MM.1S (cell line): ENCODE measurements at regions not wholly inside any gene's neighbourhood (a gene's known extent, or its start where the extent isn't known, plus 50 kb on each side); places are given as distances from the start of the nearest gene placed in this dataset.
"Not testable (repeated sequence)": the region's sequence is repeated elsewhere in the genome, so short reads cannot be mapped to it uniquely, and the experiment has no call there.

Experiments used
- DNase-seq: peaks from one replicate; pipeline ENCODE4 v3.0.0-alpha.2; 2015
- H2AFZ ChIP-seq: fragments of 300-600 bp; sonication (generic); 2 replicates; pipeline ENCODE4 v1.6.0; 2016; ENCODE audit warnings: antibody characterized with exemption, low read length
- H3F3A ChIP-seq: fragments of 300-600 bp; sonication (generic); 2 replicates; pipeline ENCODE4 v1.6.1; 2016; ENCODE audit warnings: mild to moderate bottlenecking, antibody characterized with exemption, low read length, moderate library complexity, mixed read lengths; ENCODE audit not compliant: insufficient read depth
- H3K27ac ChIP-seq: fragments of 300-600 bp; sonication (generic); 2 replicates; pipeline ENCODE4 v1.5.1; 2016; ENCODE audit warnings: mild to moderate bottlenecking, low read length
- H3K27me3 ChIP-seq: fragments of 300-600 bp; sonication (generic); replicated peaks from 2 replicates; pipeline ENCODE4 v1.6.0; 2016; ENCODE audit warnings: low read length; ENCODE audit not compliant: insufficient read depth
- H3K36me3 ChIP-seq: fragments of 300-600 bp; sonication (generic); replicated peaks from 2 replicates; pipeline ENCODE4 v1.6.1; 2016; ENCODE audit warnings: mild to moderate bottlenecking, low read length, mixed read lengths; ENCODE audit not compliant: insufficient read depth
- H3K4me1 ChIP-seq: fragments of 300-600 bp; sonication (generic); 2 replicates; pipeline ENCODE4 v1.6.1; 2016; ENCODE audit warnings: low read length, mixed read lengths
- H3K4me2 ChIP-seq: fragments of 300-600 bp; sonication (generic); 2 replicates; pipeline ENCODE4 v1.6.0; 2016; ENCODE audit warnings: low read depth, low read length
- H3K4me3 ChIP-seq: fragments of 300-600 bp; sonication (generic); 2 replicates; pipeline ENCODE4 v1.5.1; 2016; ENCODE audit warnings: low read length, mixed read lengths
- H3K79me2 ChIP-seq: fragments of 300-600 bp; sonication (generic); 2 replicates; pipeline ENCODE4 v1.6.1; 2016; ENCODE audit warnings: mixed run types, low read length, mixed read lengths
- H3K9ac ChIP-seq: fragments of 300-600 bp; sonication (generic); 2 replicates; pipeline ENCODE4 v1.6.1; 2016; ENCODE audit warnings: low read length, mixed read lengths
- H3K9me2 ChIP-seq: fragments of 300-600 bp; sonication (generic); replicated peaks from 2 replicates; pipeline ENCODE4 v1.6.1; 2016; ENCODE audit warnings: mild to moderate bottlenecking, low read length, mixed read lengths; ENCODE audit not compliant: insufficient read depth
- H3K9me3 ChIP-seq: fragments of 300-600 bp; sonication (generic); replicated peaks from 2 replicates; pipeline ENCODE4 v1.6.1; 2016; ENCODE audit warnings: mild to moderate bottlenecking, low read length, mixed read lengths; ENCODE audit not compliant: insufficient read depth
- H4K20me1 ChIP-seq: fragments of 300-600 bp; sonication (generic); 2 replicates; pipeline ENCODE4 v1.6.1; 2016; ENCODE audit warnings: mild to moderate bottlenecking, low read length, moderate library complexity, mixed read lengths; ENCODE audit not compliant: insufficient read depth
- CTCF ChIP-seq: fragments of 300-600 bp; sonication (generic); IDR thresholded peaks from 2 replicates; pipeline ENCODE4 v1.5.1; 2016; ENCODE audit warnings: antibody characterized with exemption, low read length, mixed read lengths
- EZH2 ChIP-seq: fragments of 300-600 bp; sonication (generic); optimal IDR thresholded peaks from 2 replicates; pipeline ENCODE3; 2017; ENCODE audit warnings: low read depth, mild to moderate bottlenecking, antibody characterized with exemption, low read length, mixed read lengths
- EZH2phosphoT487 ChIP-seq: fragments of 300-600 bp; sonication (generic); IDR thresholded peaks from 2 replicates; pipeline ENCODE4 v1.6.1; 2018; ENCODE audit warnings: antibody characterized with exemption, low read length

DNA sequence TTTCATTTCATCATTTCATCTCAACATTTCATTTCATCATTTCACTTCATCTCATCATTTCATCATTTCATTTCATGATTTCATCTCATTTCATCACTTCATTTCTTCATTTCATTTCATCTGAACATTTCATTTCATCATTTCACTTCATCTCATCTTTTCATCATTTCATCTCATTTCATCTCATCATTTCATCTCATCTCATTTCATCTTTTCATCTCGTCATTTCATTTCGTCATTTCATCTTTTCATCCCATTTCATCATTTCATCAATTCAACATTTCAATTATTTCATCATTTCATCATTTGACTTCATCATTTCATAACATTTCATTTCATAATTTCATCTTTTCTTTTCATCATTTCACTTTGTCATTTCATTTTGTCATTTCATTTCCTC is 128.4 kb downstream of the ANKRD30BL start:
- TF ChIP-seq CTCF = no peak
- no peak for TF ChIP-seq EZH2
- TF ChIP-seq EZH2phosphoT487 = no peak
- Histone ChIP-seq H3K27ac (no peak overlapping the region), H3K27me3 (no peaks in the 10 kb centered on the region), H4K20me1 (no peaks in the 10 kb centered on the region), H3K36me3 (no peaks in the 10 kb centered on the region), H3F3A (no peaks in the 10 kb centered on the region), H3K4me1 (no peaks in the 10 kb centered on the region), H3K4me2 (no peak overlapping the region), H3K9ac (no peak overlapping the region), H2AFZ (no peak overlapping the region), H3K9me3 (no peaks in the 10 kb centered on the region), H3K4me3 (no peak overlapping the region), H3K79me2 (no peaks in the 10 kb centered on the region), H3K9me2 (no peaks in the 10 kb centered on the region)
- no peak for DNase-seq

- H2AFZ ChIP-seq, H3K4me3 ChIP-seq, DNase-seq, H3F3A ChIP-seq, H3K9ac ChIP-seq, H3K79me2 ChIP-seq, H4K20me1 ChIP-seq, H3K4me2 ChIP-seq, H3K27ac ChIP-seq, H3K4me1 ChIP-seq, H3K9me3 ChIP-seq, H3K9me2 ChIP-seq, H3K36me3 ChIP-seq: not testable (repeated sequence)
- H3K27me3 ChIP-seq = peaks cover 10% of the 10 kb centered on the region
Measured at GRCh38 chr2:132012046-132012445, 149.7 kb downstream of the ANKRD30BL start.

DNA sequence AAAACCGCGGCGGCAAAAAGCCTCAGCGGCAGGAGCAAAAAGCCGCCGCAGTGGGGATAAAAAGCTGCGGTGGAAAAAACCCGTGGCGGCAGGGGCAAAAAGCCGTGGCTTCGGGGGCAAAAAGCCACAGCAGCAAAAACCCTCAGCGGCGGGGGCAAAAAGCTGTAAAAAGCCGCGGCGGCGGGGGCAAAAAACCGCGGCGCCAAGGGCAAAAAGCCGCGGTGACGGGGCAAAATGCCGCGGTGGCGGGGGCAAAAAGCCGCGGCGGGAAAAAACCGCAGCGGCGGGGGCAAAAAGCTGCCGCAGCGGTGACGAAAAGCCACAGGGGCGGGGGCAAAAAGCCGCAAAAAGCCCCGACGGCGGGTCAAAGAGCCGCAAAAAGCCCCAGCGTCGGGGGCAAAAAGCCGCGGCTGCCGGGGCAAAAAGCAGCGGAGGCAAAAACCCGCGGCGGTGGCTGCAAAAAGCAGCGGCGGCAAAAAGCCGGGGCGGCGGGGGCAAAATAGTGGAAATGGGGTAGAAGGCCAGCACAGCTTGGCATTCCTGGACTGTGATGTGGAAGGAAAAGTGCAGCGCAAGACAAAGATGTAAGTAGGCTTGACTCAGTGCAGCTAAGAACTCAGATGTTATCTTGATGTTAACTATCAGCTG is 151.8 kb downstream of the ANKRD30BL start:
- Histone ChIP-seq H3K9me2 (no peaks in the 10 kb centered on the region), H4K20me1 (no peaks in the 10 kb centered on the region), H3K27ac (no peak overlapping the region), H3K79me2 (no peaks in the 10 kb centered on the region), H3K36me3 (no peaks in the 10 kb centered on the region), H3K9ac (peak overlapping the region; percentile 35; the same call in 1 of the 2 replicates), H3K4me1 (no peaks in the 10 kb centered on the region), H3K9me3 (no peaks in the 10 kb centered on the region), H3F3A (no peaks in the 10 kb centered on the region), H2AFZ (peak overlapping the region; percentile 77), H3K4me3 (peak overlapping the region; percentile 57), H3K27me3 (peaks cover 10% of the 10 kb centered on the region), H3K4me2 (peak overlapping the region; percentile 73; the same call in 1 of the 2 replicates)
- TF ChIP-seq EZH2 = no peak
- TF ChIP-seq CTCF = no peak
- TF ChIP-seq EZH2phosphoT487 = no peak
- DNase-seq = peak; percentile 41

DNA sequence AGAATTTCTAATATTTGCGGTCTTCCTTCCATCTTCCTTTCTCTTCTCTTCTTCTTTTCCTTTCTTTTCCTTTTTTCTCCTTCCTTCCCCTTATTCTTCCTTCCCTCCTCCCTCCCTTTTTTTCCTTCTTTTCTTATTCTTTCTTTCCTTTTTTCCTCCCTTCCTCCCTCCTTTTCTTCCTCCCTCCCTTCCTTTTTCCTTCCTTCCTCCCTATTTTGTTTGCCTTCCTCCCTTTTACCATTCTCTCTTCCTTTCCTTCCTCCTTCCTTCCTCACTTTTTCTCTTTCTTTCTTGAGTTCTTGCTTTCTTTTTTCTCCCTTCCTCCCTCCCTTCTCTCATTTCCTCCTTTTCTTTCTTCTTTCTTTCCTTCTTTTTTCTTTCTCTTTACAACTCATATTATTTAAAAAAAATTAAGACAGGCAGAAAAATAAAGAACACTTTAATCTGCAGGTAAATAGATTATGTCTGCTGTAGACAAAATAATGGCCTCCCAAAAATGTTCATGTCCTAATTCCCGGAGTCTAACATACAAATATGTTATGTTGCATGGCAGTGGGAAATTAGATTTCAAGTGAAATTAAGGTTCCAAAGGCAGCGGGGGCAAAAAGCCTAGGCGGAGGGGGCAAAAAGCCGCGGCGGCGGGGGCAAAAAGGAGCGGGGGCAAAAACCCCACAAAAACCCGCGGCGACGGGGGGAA is 152.4 kb downstream of the ANKRD30BL start:
- Histone ChIP-seq H3K27ac (no peak overlapping the region), H3K36me3 (no peaks in the 10 kb centered on the region), H3K27me3 (peaks cover 10% of the 10 kb centered on the region), H3K4me2 (peak overlapping the region; percentile 73; the same call in 1 of the 2 replicates), H3K4me1 (no peaks in the 10 kb centered on the region), H2AFZ (peak overlapping the region; percentile 77), H3F3A (no peaks in the 10 kb centered on the region), H3K9ac (peak overlapping the region; percentile 35; the same call in 1 of the 2 replicates), H4K20me1 (no peaks in the 10 kb centered on the region), H3K79me2 (no peaks in the 10 kb centered on the region), H3K9me3 (no peaks in the 10 kb centered on the region), H3K9me2 (no peaks in the 10 kb centered on the region), H3K4me3 (peak overlapping the region; percentile 57)
- no peak for DNase-seq
- no peak for TF ChIP-seq EZH2phosphoT487
- no peak for TF ChIP-seq EZH2
- no peak for TF ChIP-seq CTCF

DNA sequence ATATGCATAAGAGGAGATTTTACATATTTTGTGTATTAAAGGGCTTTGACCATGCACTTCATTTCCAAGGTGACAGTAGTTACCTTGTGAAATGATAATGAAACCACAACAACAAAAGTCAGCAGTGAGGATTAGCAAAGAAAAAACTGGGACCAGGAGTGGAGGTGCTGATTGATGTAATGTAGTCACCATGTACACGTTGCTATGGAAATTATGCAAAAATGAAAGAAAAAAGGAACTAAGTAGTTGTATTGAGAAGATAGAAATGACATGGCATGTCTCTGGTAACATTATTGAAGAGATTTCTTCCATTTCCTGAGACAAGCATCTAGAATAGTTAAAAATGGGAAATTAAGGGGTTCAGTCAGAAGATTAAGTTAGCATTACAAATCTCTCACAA is 171.0 kb downstream of the ANKRD30BL start:
- H3F3A ChIP-seq, H3K4me1 ChIP-seq, H3K9ac ChIP-seq: not testable (repeated sequence)

More for the DNA sequence above, 171.0 kb downstream of the ANKRD30BL start:
- not testable (repeated sequence) for H3K4me3 ChIP-seq, H3K27me3 ChIP-seq, H2AFZ ChIP-seq, DNase-seq, H3K27ac ChIP-seq, H3K9me3 ChIP-seq, H3K9me2 ChIP-seq, H3K36me3 ChIP-seq, H3K79me2 ChIP-seq, H3K4me2 ChIP-seq, H4K20me1 ChIP-seq
